Erythroblast (primary cell): ENCODE measurements at regions not wholly inside any gene's neighbourhood (a gene's known extent, or its start where the extent isn't known, plus 50 kb on each side); places are given as distances from the start of the nearest gene placed in this dataset.
A peak's percentile ranks its signal among the peaks of the same experiment; 100 is the strongest.

ENCODE experiments used
- DNase-seq, 2 experiments: peaks; one replicate each; lab custom pipeline; 2025; lab: John Stamatoyannopoulos, UW
- GATA1 ChIP-seq: IDR thresholded peaks from 2 replicates; pipeline ENCODE4 v1.6.1; 2011; ENCODE audit warnings: low read depth, mild to moderate bottlenecking, control low read depth, low read length, moderate library complexity
- POLR2A ChIP-seq: IDR thresholded peaks from 2 replicates; pipeline ENCODE4 v1.6.1; 2011; ENCODE audit warnings: mild to moderate bottlenecking, low read length

- TF ChIP-seq GATA1 (no peak), POLR2A (no peak)
Measured at GRCh38 chr16:72493716-72494415, 321.9 kb upstream of the PMFBP1 start.

GRCh38 chr16:72487283-72487682 lies 315.3 kb upstream of the PMFBP1 start:
- DNase-seq: no peak
- TF ChIP-seq GATA1 (no peak), POLR2A (no peak)

More at GRCh38 chr16:72493716-72494415, 321.9 kb upstream of the PMFBP1 start:
- DNase-seq: no peak

GRCh38 chr16:72482695-72483094 lies 310.7 kb upstream of the PMFBP1 start:
- TF ChIP-seq GATA1 (no peak), POLR2A (no peak)
- DNase-seq: no peak

GRCh38 chr16:72481419-72481818 lies 309.5 kb upstream of the PMFBP1 start:
- TF ChIP-seq POLR2A (no peak), GATA1 (no peak)

GRCh38 chr16:72480911-72481310 lies 309.0 kb upstream of the PMFBP1 start:
- DNase-seq: no peak
- TF ChIP-seq GATA1 (no peak), POLR2A (no peak)

More at GRCh38 chr16:72481419-72481818, 309.5 kb upstream of the PMFBP1 start:
- DNase-seq: no peak

GRCh38 chr16:72475688-72476087 lies 303.7 kb upstream of the PMFBP1 start:
- DNase-seq: no peak

GRCh38 chr16:72474501-72475123 lies 302.7 kb upstream of the PMFBP1 start:
- DNase-seq: no peak
- TF ChIP-seq GATA1: no peak
- TF ChIP-seq POLR2A: no peak

More at GRCh38 chr16:72475688-72476087, 303.7 kb upstream of the PMFBP1 start:
- TF ChIP-seq GATA1: no peak
- TF ChIP-seq POLR2A: no peak

GRCh38 chr16:72473631-72474030 lies 301.7 kb upstream of the PMFBP1 start:
- TF ChIP-seq POLR2A: no peak
- TF ChIP-seq GATA1: no peak
- no peak for DNase-seq

GRCh38 chr16:72471317-72471924 lies 299.5 kb upstream of the PMFBP1 start:
- TF ChIP-seq GATA1 (no peak), POLR2A (no peak)
- no peak for DNase-seq

GRCh38 chr16:72470541-72470940 lies 298.6 kb upstream of the PMFBP1 start:
- no peak for TF ChIP-seq GATA1
- no peak for TF ChIP-seq POLR2A
- no peak for DNase-seq

GRCh38 chr16:72469932-72470331 lies 298.0 kb upstream of the PMFBP1 start:
- no peak for TF ChIP-seq POLR2A
- TF ChIP-seq GATA1: no peak
- no peak for DNase-seq

GRCh38 chr16:72468582-72468981 lies 296.6 kb upstream of the PMFBP1 start:
- peak in 1 of 2 experiments; percentile 4 for DNase-seq
- no peak for TF ChIP-seq GATA1
- no peak for TF ChIP-seq POLR2A

- TF ChIP-seq POLR2A (no peak), GATA1 (no peak)
- peak; percentile 35 to 38 for DNase-seq
Measured at GRCh38 chr16:72467157-72467759, 295.3 kb upstream of the PMFBP1 start.

- DNase-seq: no peak
- TF ChIP-seq POLR2A: no peak
- TF ChIP-seq GATA1: no peak
Measured at GRCh38 chr16:72464597-72465368, 292.8 kb upstream of the PMFBP1 start.
